Gastroesophageal sphincter (tissue), 3 donors: ENCODE measurements at regions not wholly inside any gene's neighbourhood (a gene's known extent, or its start where the extent isn't known, plus 50 kb on each side); places are given as distances from the start of the nearest gene placed in this dataset.

Experiments
- EP300 ChIP-seq: sonication (generic); formaldehyde crosslinking; IDR thresholded peaks from one replicate; pipeline ENCODE4 v1.6.1; 2017; ENCODE audit warnings: antibody characterized with exemption, mild to moderate bottlenecking
- POLR2A ChIP-seq, 2 donors: fragments of 450-650 bp; IDR thresholded peaks; one replicate each; pipeline ENCODE4 v1.6.1; 2017; ENCODE audit warnings: antibody characterized with exemption in 2 of 2, mild to moderate bottlenecking in 2 of 2, moderate library complexity in 1 of 2
- POLR2AphosphoS5 ChIP-seq: sonication (generic); formaldehyde crosslinking; IDR thresholded peaks from one replicate; pipeline ENCODE4 v1.6.1; 2017; ENCODE audit warnings: antibody characterized with exemption
- TF ChIP-seq, protein P1 (sequence below), 4 experiments: fragments of 200-600 bp in 2 of 4; fragments of 450-650 bp in 2 of 4; sonication (generic) in 1 of 4; IDR thresholded peaks; one replicate each; pipeline ENCODE4 v1.5.1; 2017 to 2019; ENCODE audit warnings: antibody characterized with exemption in 4 of 4, mild to moderate bottlenecking in 2 of 4, moderate library complexity in 2 of 4

DNA sequence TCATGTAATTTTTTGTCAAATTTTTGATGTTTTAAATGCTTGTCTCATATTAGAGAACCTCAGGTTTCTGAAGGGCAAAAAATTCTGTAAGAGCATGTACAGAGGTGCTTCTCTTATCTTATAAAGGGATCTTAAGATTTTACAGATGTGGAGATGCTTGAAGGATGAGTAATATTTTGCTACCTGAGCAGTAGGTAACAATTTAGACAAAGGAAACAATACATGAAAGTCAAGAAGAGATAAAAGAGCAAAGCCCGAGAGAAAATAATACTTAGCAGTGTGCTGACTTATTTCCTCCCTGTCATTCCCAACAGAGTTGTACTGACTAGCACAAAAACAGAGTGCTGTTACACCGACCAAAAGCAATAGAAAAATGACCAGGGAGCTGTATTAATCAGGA lies 98.1 kb upstream of the PTPRR start:
- TF ChIP-seq, protein P1, sequence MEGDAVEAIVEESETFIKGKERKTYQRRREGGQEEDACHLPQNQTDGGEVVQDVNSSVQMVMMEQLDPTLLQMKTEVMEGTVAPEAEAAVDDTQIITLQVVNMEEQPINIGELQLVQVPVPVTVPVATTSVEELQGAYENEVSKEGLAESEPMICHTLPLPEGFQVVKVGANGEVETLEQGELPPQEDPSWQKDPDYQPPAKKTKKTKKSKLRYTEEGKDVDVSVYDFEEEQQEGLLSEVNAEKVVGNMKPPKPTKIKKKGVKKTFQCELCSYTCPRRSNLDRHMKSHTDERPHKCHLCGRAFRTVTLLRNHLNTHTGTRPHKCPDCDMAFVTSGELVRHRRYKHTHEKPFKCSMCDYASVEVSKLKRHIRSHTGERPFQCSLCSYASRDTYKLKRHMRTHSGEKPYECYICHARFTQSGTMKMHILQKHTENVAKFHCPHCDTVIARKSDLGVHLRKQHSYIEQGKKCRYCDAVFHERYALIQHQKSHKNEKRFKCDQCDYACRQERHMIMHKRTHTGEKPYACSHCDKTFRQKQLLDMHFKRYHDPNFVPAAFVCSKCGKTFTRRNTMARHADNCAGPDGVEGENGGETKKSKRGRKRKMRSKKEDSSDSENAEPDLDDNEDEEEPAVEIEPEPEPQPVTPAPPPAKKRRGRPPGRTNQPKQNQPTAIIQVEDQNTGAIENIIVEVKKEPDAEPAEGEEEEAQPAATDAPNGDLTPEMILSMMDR (IDR thresholded peaks at IDR 0.05): no peak
- no peak for TF ChIP-seq EP300
- no peak for TF ChIP-seq POLR2A (IDR thresholded peaks at IDR 0.05)
- no peak for TF ChIP-seq POLR2AphosphoS5
